ENCODE measurements at regions not wholly inside any gene's neighbourhood (a gene's known extent, or its start where the extent isn't known, plus 50 kb on each side); places are given as distances from the start of the nearest gene placed in this dataset.

DNA sequence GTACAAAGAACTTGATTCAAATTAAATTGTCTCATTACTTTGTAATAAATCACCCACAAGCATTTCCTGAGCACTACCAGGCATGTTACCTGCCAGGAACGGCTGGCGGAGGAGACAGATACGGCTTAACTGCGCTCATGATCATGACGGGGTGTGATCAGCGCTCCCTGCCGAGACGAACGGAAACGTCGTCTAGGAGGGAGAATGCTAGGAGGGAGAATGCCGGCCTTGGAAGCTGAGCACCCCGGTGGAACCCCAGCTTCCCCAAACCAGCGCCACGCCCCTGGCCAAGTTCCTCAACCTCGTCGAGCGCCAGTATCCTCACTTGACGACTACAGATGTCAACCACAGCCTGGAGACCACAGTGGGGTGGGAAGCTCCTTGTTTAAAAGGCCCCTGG is 272.8 kb downstream of the CTTN start:
- H3K9me3 ChIP-seq (ENCODE audit: low read depth, low read length, poor library complexity, severe bottlenecking): no peaks in the 10 kb centered on the region
- H3K36me3 ChIP-seq (ENCODE audit: insufficient read depth, low read length, poor library complexity, severe bottlenecking): no peaks in the 10 kb centered on the region
- POLR2A ChIA-PET (ENCODE audit: low non-redundant PET): no interaction called here
- H3K27ac ChIP-seq (ENCODE audit: low read depth, low read length, poor library complexity, severe bottlenecking): no peak overlapping the region
- peaks cover 14% of the 10 kb centered on the region for H3K4me1 ChIP-seq (ENCODE audit: insufficient read depth, low read length, poor library complexity, severe bottlenecking)
- intact Hi-C loops (cut with micrococcal nuclease; ENCODE audit: unreplicated experiment): no loop called here
- CTCF ChIA-PET: no interaction called here
- no peak overlapping the region for H3K4me3 ChIP-seq (ENCODE audit: low read depth, low read length, poor library complexity, severe bottlenecking)
- TF ChIP-seq EZH2 (IDR thresholded peaks at IDR 0.05; ENCODE audit: borderline replicate concordance, low read depth, low read length, poor library complexity, severe bottlenecking): no peak
- TF ChIP-seq, protein P1, sequence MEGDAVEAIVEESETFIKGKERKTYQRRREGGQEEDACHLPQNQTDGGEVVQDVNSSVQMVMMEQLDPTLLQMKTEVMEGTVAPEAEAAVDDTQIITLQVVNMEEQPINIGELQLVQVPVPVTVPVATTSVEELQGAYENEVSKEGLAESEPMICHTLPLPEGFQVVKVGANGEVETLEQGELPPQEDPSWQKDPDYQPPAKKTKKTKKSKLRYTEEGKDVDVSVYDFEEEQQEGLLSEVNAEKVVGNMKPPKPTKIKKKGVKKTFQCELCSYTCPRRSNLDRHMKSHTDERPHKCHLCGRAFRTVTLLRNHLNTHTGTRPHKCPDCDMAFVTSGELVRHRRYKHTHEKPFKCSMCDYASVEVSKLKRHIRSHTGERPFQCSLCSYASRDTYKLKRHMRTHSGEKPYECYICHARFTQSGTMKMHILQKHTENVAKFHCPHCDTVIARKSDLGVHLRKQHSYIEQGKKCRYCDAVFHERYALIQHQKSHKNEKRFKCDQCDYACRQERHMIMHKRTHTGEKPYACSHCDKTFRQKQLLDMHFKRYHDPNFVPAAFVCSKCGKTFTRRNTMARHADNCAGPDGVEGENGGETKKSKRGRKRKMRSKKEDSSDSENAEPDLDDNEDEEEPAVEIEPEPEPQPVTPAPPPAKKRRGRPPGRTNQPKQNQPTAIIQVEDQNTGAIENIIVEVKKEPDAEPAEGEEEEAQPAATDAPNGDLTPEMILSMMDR (conservative IDR thresholded peaks at IDR 0.05; ENCODE audit: low read depth, low read length): peak; percentile 45
- BruUV-seq (replicated peaks): no TSS peak
- DNase-seq (ENCODE audit: low spot score): peak; percentile 62
- H3K27me3 ChIP-seq (replicated peaks; ENCODE audit: insufficient read depth, low read depth, low read length, poor library complexity): peaks cover 15% of the 10 kb centered on the region

DNA sequence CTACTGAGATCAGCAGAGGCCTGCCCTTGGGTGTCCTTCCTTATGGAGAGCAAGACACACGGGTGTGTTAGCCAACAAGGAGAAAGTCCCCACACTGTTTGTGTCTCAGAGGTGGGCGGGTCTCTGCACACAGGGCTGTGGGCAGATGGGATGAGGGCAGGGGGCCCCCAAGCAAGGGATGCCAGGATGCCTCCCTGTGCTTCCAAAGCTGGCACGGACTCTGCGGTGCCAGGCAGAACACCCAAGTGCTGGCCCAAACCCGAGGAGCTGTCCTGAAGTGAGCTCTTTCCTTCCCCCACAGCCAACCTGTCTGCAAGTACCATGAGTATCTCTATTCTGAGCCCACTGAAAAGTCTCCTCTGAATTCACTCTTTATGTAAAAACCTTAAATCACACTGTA is 273.3 kb downstream of the CTTN start:
- BruUV-seq (replicated peaks): no TSS peak
- no peak for TF ChIP-seq EZH2 (IDR thresholded peaks at IDR 0.05; ENCODE audit: borderline replicate concordance, low read depth, low read length, poor library complexity, severe bottlenecking)
- TF ChIP-seq, protein P1 (conservative IDR thresholded peaks at IDR 0.05; ENCODE audit: low read depth, low read length): no peak
- Histone ChIP-seq H3K36me3 (ENCODE audit: insufficient read depth, low read length, poor library complexity, severe bottlenecking) (no peaks in the 10 kb centered on the region), H3K27me3 (replicated peaks; ENCODE audit: insufficient read depth, low read depth, low read length, poor library complexity) (peaks cover 15% of the 10 kb centered on the region), H3K27ac (ENCODE audit: low read depth, low read length, poor library complexity, severe bottlenecking) (no peak overlapping the region), H3K4me1 (ENCODE audit: insufficient read depth, low read length, poor library complexity, severe bottlenecking) (peaks cover 14% of the 10 kb centered on the region), H3K4me3 (ENCODE audit: low read depth, low read length, poor library complexity, severe bottlenecking) (no peak overlapping the region), H3K9me3 (ENCODE audit: low read depth, low read length, poor library complexity, severe bottlenecking) (no peaks in the 10 kb centered on the region)
- no peak for DNase-seq (ENCODE audit: low spot score)
- POLR2A ChIA-PET (ENCODE audit: low non-redundant PET): no interaction called here
- CTCF ChIA-PET: no interaction called here
- intact Hi-C loops (cut with micrococcal nuclease; ENCODE audit: unreplicated experiment): no loop called here

DNA sequence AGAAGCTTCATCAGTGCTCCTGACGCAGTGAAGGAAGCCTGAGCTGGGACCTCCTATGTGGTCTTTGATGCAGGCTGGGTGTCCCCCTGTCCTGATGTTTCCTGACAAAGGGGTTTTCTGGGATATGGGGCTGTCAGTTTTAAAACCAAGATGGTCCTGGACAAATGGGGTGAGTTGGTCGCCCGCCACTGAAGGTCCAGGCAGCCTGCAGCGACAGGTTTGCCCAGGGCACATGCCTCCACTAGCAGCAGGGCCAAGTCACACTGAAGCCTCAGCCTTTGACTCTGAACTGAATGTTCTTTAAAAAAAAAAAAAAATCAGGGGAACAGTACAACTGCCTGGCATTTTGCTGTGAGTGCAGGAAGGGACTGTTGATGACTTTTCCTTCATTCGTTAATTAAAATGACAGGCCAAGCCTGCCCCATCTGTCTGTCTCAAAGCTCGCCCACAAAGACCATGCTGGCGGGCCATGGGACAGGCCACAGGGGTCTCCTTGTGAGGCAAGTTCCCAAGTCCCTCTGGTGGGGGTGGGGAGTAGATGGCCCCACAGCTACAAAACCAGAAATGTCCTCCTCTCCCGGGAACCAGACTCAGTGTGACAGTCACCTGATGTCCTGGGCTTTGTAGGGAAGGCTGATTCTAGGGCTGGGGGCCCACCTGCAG is 274.8 kb downstream of the CTTN start:
- CTCF ChIA-PET: no interaction called here
- intact Hi-C loops (cut with micrococcal nuclease; ENCODE audit: unreplicated experiment): no loop called here
- no peak overlapping the region for H3K4me3 ChIP-seq (ENCODE audit: low read depth, low read length, poor library complexity, severe bottlenecking)
- no peak for DNase-seq (ENCODE audit: low spot score)
- POLR2A ChIA-PET (ENCODE audit: low non-redundant PET): no interaction called here
- BruUV-seq (replicated peaks): no TSS peak
- no peak overlapping the region for H3K27ac ChIP-seq (ENCODE audit: low read depth, low read length, poor library complexity, severe bottlenecking)
- peaks cover 15% of the 10 kb centered on the region for H3K27me3 ChIP-seq (replicated peaks; ENCODE audit: insufficient read depth, low read depth, low read length, poor library complexity)
- no peak for TF ChIP-seq EZH2 (IDR thresholded peaks at IDR 0.05; ENCODE audit: borderline replicate concordance, low read depth, low read length, poor library complexity, severe bottlenecking)
- TF ChIP-seq, protein P1 (conservative IDR thresholded peaks at IDR 0.05; ENCODE audit: low read depth, low read length): no peak
- H3K9me3 ChIP-seq (ENCODE audit: low read depth, low read length, poor library complexity, severe bottlenecking): no peaks in the 10 kb centered on the region
- H3K36me3 ChIP-seq (ENCODE audit: insufficient read depth, low read length, poor library complexity, severe bottlenecking): no peaks in the 10 kb centered on the region
- peaks cover 14% of the 10 kb centered on the region for H3K4me1 ChIP-seq (ENCODE audit: insufficient read depth, low read length, poor library complexity, severe bottlenecking)

All from A673 (cell line).